ENCODE measurements at regions not wholly inside any gene's neighbourhood (a gene's known extent, or its start where the extent isn't known, plus 50 kb on each side); places are given as distances from the start of the nearest gene placed in this dataset.

DNA sequence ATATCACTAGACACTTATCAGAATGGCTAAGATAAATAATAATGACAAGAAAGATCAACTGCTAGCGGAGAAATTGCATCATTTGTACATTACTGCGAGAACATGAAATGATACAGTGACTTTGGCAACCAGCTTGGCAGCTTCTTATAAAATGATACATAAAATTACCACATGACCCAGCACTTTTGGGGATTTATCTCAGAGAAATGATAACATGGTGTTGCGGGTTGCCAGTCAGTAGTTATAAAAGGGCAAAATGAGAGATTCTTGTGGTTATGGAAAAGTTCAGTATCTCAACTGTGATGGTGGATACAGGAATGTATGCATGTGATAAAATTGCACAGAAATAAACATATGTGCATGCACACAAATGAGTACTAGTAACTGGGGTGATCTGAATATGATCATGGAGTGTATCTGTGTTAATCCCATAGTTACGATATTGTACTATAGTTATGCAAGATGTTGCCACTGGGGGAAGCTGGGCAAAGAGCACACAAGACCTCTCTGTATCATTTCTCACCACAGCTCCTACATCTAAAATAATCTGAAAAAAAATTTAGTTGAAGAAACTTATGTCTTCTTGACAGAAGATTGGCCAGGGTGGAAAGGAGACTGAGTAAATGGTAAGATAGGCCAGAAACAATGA is 128.9 kb downstream of the NXNL2 start:
- no peaks in the 10 kb centered on the region for H3K36me3 ChIP-seq (replicated peaks in 1 of 2; ENCODE audit: insufficient read depth in 1 of 2, low read depth in 2 of 2)
- TF ChIP-seq, protein P1, sequence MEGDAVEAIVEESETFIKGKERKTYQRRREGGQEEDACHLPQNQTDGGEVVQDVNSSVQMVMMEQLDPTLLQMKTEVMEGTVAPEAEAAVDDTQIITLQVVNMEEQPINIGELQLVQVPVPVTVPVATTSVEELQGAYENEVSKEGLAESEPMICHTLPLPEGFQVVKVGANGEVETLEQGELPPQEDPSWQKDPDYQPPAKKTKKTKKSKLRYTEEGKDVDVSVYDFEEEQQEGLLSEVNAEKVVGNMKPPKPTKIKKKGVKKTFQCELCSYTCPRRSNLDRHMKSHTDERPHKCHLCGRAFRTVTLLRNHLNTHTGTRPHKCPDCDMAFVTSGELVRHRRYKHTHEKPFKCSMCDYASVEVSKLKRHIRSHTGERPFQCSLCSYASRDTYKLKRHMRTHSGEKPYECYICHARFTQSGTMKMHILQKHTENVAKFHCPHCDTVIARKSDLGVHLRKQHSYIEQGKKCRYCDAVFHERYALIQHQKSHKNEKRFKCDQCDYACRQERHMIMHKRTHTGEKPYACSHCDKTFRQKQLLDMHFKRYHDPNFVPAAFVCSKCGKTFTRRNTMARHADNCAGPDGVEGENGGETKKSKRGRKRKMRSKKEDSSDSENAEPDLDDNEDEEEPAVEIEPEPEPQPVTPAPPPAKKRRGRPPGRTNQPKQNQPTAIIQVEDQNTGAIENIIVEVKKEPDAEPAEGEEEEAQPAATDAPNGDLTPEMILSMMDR (IDR thresholded peaks at IDR 0.05): no peak
- TF ChIP-seq POLR2A (IDR thresholded peaks at IDR 0.05): no peak
- no peak overlapping the region for H3K4me3 ChIP-seq
- H3K4me1 ChIP-seq: no peaks in the 10 kb centered on the region
- H3K9me3 ChIP-seq: no peaks in the 10 kb centered on the region
- ATAC-seq (no peak), DNase-seq (no peak)
- no peak overlapping the region for H3K27ac ChIP-seq
- intact Hi-C loops (cut with DNase I): no loop called here
- H3K27me3 ChIP-seq: no peaks in the 10 kb centered on the region
- 59 to 62% methylated on average over 4 of the region's 4 CpGs for WGBS, 2 donors

- ATAC-seq: no peak
- H3K27ac ChIP-seq: no peak overlapping the region
- TF ChIP-seq POLR2A (IDR thresholded peaks at IDR 0.05): no peak
- TF ChIP-seq, protein P1 (IDR thresholded peaks at IDR 0.05): no peak
- H3K9me3 ChIP-seq: no peaks in the 10 kb centered on the region
- H3K4me1 ChIP-seq: no peaks in the 10 kb centered on the region
- H3K36me3 ChIP-seq (replicated peaks in 1 of 2; ENCODE audit: insufficient read depth in 1 of 2, low read depth in 2 of 2): no peaks in the 10 kb centered on the region
- WGBS, 2 donors: 69 to 70% methylated on average over 8 of the region's 8 CpGs
- no peaks in the 10 kb centered on the region for H3K27me3 ChIP-seq
- DNase-seq: no peak
- intact Hi-C loops (cut with DNase I): no loop called here
- no peak overlapping the region for H3K4me3 ChIP-seq
These were observed 129.8 kb downstream of the NXNL2 start for GRCh38 chr9:88664773-88665172.

GRCh38 chr9:88672874-88673689 is 138.1 kb downstream of the NXNL2 start:
- 82 to 86% methylated on average over 11 to 12 of the region's 12 CpGs for WGBS, 2 donors
- intact Hi-C loops (cut with DNase I): no loop called here
- Histone ChIP-seq H3K4me1 (no peaks in the 10 kb centered on the region), H3K27ac (no peak overlapping the region), H3K9me3 (no peaks in the 10 kb centered on the region), H3K27me3 (no peaks in the 10 kb centered on the region), H3K4me3 (no peak overlapping the region), H3K36me3 (replicated peaks in 1 of 2; ENCODE audit: insufficient read depth in 1 of 2, low read depth in 2 of 2) (no peaks in the 10 kb centered on the region)
- DNase-seq: no peak
- no peak for ATAC-seq
- no peak for TF ChIP-seq POLR2A (IDR thresholded peaks at IDR 0.05)
- TF ChIP-seq, protein P1 (IDR thresholded peaks at IDR 0.05): no peak

- Histone ChIP-seq H3K27ac (no peak overlapping the region), H3K27me3 (no peaks in the 10 kb centered on the region), H3K36me3 (replicated peaks in 1 of 2; ENCODE audit: insufficient read depth in 1 of 2, low read depth in 2 of 2) (no peaks in the 10 kb centered on the region), H3K4me3 (no peak overlapping the region), H3K4me1 (no peaks in the 10 kb centered on the region), H3K9me3 (no peaks in the 10 kb centered on the region)
- DNase-seq: no peak
- no peak for ATAC-seq
- intact Hi-C loops (cut with DNase I): no loop called here
- 68 to 77% methylated on average over 2 of the region's 2 CpGs for WGBS, 2 donors
- TF ChIP-seq, protein P1 (IDR thresholded peaks at IDR 0.05): no peak
- TF ChIP-seq POLR2A (IDR thresholded peaks at IDR 0.05): no peak
These were observed 138.9 kb downstream of the NXNL2 start for GRCh38 chr9:88673886-88674285.

Data from body of pancreas (tissue), 4 donors.